ENCODE measurements at regions not wholly inside any gene's neighbourhood (a gene's known extent, or its start where the extent isn't known, plus 50 kb on each side); places are given as distances from the start of the nearest gene placed in this dataset.

GRCh38 chr22:22823131-22823810 is 64.3 kb upstream of the IGLL5 start:
- ATAC-seq (no peak), DNase-seq (no peak)

DNA sequence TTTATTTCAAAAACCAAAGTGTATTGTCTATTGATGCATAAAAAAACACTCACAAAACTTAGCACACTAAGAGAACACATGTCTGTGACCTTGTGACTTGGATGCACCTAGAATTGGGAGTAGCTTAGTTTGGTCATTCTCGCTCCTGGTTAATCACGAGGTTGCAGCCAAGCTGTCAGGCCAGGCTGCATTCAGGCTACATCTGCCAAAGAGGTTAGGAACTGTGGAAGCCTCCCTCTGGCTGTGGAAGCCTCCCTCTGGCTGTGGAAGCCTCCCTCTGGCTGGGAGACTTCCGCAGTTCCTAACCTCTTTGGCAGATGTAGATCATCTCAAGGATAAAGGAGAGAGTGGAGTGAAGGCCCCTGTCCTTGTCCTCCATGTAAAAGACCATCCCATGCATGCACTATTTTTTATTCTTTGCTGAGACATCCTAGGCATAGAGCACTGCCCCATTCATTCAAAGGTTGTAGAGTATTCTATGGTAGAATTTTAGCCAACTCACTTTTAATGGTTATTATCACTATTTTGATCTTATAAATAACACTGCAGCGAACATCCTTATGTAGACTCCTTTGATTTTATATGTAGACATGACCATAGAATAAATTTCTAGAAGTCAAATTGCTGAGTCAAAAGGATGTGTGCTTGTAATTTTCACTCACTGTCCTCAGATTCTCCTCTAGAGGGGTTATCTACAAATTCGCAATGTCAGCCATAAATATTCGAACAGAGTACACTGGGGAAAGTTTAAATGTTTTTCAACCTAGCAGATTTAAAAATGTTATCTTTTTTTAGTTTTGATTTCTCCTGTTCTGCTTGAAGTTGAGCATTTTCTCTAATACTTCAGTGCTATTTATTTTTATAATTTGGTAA is 63.0 kb upstream of the IGLL5 start:
- DNase-seq (no peak), ATAC-seq (no peak)

GRCh38 chr22:22825213-22825593 is 62.4 kb upstream of the IGLL5 start:
- ATAC-seq: no peak

DNA sequence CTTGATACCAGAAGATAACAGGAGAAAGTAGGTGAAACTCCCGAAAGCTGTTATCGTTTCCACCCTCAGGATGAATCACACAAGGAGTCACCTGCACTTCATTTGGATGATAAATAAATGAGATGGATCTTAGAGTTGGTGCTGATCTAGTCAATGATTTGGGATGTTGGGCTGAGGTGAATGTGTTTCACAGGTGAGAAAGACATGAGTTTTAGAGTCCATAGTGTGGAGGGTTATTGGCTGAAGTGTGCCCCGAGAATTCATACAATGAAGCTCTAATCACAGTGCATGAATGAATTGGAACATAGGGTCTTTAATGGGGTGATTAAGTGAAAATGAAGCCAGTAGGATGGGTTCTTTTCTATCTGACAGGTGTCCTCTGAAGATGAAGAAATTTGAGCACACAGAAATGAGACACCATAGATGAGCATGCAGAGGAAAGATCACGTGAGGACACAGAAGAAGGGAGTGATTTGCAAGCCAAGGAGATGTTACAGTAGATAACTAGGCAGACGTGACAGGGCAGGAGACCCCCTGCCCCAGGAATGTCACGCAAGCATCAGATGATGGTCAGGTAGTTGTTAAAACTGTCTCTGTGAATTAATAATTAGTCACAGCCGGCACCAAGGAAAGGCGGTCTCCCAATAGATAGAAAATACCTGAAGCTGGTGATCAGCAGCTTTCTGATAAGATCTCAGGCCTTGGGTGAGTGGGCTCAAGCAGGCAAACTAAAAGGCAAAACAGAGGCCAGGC is 60.3 kb upstream of the IGLL5 start:
- no peak for ATAC-seq
- DNase-seq: no peak

More at GRCh38 chr22:22825213-22825593, 62.4 kb upstream of the IGLL5 start:
- no peak for DNase-seq

DNA sequence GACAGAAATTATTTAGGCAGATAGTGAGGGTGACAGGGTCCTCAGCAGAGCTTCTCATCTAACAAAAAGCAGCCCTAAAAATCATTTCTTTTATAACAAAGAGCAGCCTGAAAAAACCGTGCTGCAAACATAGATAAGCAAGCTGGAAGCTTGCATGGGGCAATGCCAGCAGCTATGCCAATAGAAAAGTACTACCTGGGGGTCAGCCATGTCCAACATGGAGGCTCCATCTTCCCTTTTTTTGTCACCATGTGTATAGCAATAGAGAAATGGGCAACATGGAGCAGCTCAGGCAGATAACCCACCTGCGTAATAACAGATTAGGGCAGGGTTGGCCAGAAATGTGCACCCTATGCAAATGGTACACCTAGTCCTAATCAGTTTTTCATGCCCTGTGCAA is 57.4 kb upstream of the IGLL5 start:
- ATAC-seq (no peak), DNase-seq (no peak)

- ATAC-seq: no peak
Measured at GRCh38 chr22:22830957-22831688, 56.5 kb upstream of the IGLL5 start.

DNA sequence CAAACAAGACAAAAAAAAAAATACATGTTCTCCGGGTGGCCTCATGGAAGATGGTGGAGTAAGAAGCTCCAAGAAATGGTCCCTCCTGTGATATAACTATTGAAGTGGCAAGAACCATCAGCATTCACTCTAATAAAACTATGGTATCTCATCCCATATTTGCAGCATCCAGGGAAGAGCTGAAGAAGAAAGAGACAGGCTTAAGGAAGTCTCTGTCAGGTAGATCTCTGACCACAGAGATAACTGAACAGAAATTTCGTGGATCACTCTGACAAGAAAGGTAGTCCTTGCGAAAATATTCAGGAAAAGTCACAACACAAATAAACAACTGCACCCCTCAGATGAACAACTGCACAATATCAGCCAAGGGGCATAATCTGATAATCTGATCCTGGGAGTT is 54.6 kb upstream of the IGLL5 start:
- ATAC-seq (no peak), DNase-seq (no peak)

More at GRCh38 chr22:22830957-22831688, 56.5 kb upstream of the IGLL5 start:
- no peak for DNase-seq

- no peak for ATAC-seq
- no peak for DNase-seq
Measured at GRCh38 chr22:22833488-22833887, 54.1 kb upstream of the IGLL5 start.

- ATAC-seq: no peak
- DNase-seq: no peak
Measured at GRCh38 chr22:22834204-22834603, 53.4 kb upstream of the IGLL5 start.

DNA sequence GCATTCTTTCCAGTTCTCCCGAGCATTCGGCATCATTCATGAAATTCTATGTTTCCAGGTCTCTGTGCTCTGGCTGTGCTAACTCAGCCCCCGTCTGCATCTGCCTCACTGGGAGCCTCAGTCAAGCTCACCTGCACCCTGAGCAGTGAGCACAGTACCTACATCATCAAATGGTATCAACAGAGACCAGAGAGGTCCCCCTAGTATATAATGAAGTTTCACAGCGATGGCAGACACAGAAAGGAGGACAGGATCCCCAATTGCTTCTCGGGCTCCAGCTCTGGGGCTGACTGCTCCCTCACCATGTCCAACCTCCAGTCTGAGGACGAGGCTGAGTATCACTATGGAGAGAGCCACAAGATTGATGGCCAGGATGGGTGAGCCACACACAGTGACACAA is 52.8 kb upstream of the IGLL5 start:
- ATAC-seq: no peak
- no peak for DNase-seq

GRCh38 chr22:22835242-22835641 is 52.4 kb upstream of the IGLL5 start:
- DNase-seq (no peak), ATAC-seq (no peak)

- no peak for DNase-seq
Measured at GRCh38 chr22:22835771-22836291, 51.8 kb upstream of the IGLL5 start.

GRCh38 chr22:22836635-22837034 is 51.0 kb upstream of the IGLL5 start:
- DNase-seq (no peak), ATAC-seq (no peak)

More at GRCh38 chr22:22835771-22836291, 51.8 kb upstream of the IGLL5 start:
- ATAC-seq: no peak
